Activated CD4-positive, alpha-beta memory T cell treated with anti-CD3 and anti-CD28 coated beads for 36 hours (primary cell): ENCODE measurements at regions not wholly inside any gene's neighbourhood (a gene's known extent, or its start where the extent isn't known, plus 50 kb on each side); places are given as distances from the start of the nearest gene placed in this dataset.
A peak's percentile ranks its signal among the peaks of the same experiment; 100 is the strongest.

Source experiments
- CTCF ChIA-PET: fragments of 350-600 bp; sonication (Branson Sonifier 250); formaldehyde crosslinking; loops from one replicate; lab custom pipeline; 2021; ENCODE audit warnings: antibody characterized with exemption, inconsistent platforms; lab: Charles Lee
- POLR2A ChIA-PET: fragments of 350-600 bp; sonication (Branson Sonifier 250); formaldehyde crosslinking; loops from one replicate; lab custom pipeline; 2021; ENCODE audit warnings: antibody characterized with exemption; lab: Charles Lee
- DNase-seq: peaks from one replicate; pipeline ENCODE4 v3.0.0-alpha.2; 2020
- H3K27ac Mint-ChIP-seq: one replicate; pipeline ENCODE4 v1.8.0; 2021; ENCODE audit warnings: mixed read lengths
- H3K27me3 Mint-ChIP-seq: one replicate; pipeline ENCODE4 v1.8.0; 2021; ENCODE audit warnings: mixed read lengths
- H3K36me3 Mint-ChIP-seq: one replicate; pipeline ENCODE4 v1.8.0; 2021; ENCODE audit warnings: mixed read lengths
- H3K4me1 Mint-ChIP-seq: one replicate; pipeline ENCODE4 v1.8.0; 2021; ENCODE audit warnings: low read depth, mixed read lengths
- H3K4me3 Mint-ChIP-seq: one replicate; pipeline ENCODE4 v1.8.0; 2021; ENCODE audit warnings: mild to moderate bottlenecking, mixed read lengths
- H3K9me3 Mint-ChIP-seq: one replicate; pipeline ENCODE4 v1.8.0; 2021; ENCODE audit warnings: mixed read lengths
- intact Hi-C: fragments of 100-400 bp; cut with micrococcal nuclease; formaldehyde crosslinking; loops from one replicate; pipeline ENCODE4 v1.15.1; 2023

DNA sequence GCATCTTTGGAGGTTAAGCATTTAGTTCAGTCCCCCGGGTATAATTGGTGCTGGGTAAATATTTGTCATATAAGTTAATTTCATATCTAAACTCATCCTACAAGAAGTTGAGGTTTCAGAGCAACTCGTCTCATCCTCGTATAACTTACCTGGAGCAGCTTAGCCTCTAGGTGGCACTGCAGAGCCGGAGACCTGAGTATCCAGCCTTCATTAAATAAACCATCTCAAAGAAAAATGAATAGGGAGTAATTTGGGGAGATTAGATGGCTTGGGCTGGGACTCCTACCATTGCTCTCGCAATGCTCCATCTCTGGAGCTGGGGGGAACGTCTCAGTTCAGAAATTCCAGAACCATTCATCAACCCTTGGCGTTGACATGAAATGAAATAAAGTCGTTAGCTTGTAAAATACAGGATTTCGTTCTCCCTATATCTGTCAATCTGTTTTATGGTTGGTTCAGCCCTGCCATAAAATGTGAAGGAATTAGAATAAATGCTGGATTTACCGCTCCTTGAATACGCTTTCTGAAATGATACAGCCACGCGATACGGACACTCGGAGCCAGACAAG lies 122.9 kb upstream of the TMEM132D start:
- Mint-ChIP-seq H3K4me1 (no peaks in the 10 kb centered on the region), H3K9me3 (no peaks in the 10 kb centered on the region), H3K4me3 (no peak overlapping the region), H3K27ac (no peak overlapping the region), H3K27me3 (peaks cover 4% of the 10 kb centered on the region), H3K36me3 (no peaks in the 10 kb centered on the region)
- intact Hi-C loops: no loop called here
- DNase-seq: peak; percentile 42
- CTCF ChIA-PET: interaction anchor here (0.8 to 3.2 kb wide), 9 partner anchors 8 to 784 kb away, joined by 3 to 11 read pairs (median 3); no protein-coding TSS in a partner anchor
- POLR2A ChIA-PET: no interaction called here

DNA sequence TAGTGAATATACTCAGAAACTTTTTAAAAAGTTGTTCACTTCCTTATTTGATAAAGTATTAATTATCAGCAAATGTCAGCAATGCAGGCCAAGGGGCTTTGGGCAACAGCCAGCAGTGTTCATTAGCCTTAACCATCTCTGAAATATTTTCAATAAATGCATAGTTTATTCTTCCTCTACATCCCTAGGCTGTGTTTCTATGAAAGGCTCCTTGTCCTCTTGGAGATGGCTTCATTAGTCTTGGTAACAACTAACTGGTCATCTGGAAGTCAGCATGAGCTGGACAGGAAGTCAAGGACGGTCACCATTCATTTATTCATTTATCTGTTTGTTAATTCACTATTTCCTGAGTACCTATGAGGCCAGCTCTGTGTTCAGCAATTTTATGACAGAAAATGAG lies 124.0 kb upstream of the TMEM132D start:
- ChIA-PET CTCF (interaction anchor here (1.2 to 3.2 kb wide), 3 partner anchors 9 to 14 kb away, joined by 4 to 11 read pairs (median 9); no protein-coding TSS in a partner anchor), POLR2A (no interaction called here)
- Mint-ChIP-seq H3K9me3 (no peaks in the 10 kb centered on the region), H3K36me3 (no peaks in the 10 kb centered on the region), H3K4me3 (no peak overlapping the region), H3K27ac (no peak overlapping the region), H3K27me3 (peaks cover 8% of the 10 kb centered on the region), H3K4me1 (no peaks in the 10 kb centered on the region)
- intact Hi-C loops: no loop called here
- no peak for DNase-seq

DNA sequence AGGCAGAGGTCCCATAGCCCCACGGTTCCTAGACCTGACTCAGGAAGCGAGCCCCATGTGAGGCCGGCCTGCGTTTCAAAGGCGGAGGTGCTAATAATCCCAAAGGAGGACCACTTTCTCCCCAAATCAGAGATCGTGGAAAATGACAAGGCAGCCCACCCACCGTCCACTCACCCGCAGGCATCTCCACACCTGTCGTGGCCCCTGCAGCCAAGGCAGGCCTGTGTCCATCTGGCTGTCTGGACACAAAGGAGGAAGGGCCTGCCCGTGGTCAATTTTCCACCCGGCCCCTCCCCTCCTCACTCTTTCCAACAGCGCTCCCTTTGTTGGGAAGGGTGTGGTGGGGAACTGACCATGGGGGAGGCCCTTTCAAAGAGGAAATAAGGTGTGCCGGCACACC lies 125.3 kb upstream of the TMEM132D start:
- Mint-ChIP-seq H3K4me1 (no peaks in the 10 kb centered on the region), H3K9me3 (no peaks in the 10 kb centered on the region), H3K4me3 (no peak overlapping the region), H3K27ac (no peak overlapping the region), H3K36me3 (no peaks in the 10 kb centered on the region), H3K27me3 (peaks cover 10% of the 10 kb centered on the region)
- intact Hi-C loops: no loop called here
- ChIA-PET POLR2A (no interaction called here), CTCF (no interaction called here)
- no peak for DNase-seq

DNA sequence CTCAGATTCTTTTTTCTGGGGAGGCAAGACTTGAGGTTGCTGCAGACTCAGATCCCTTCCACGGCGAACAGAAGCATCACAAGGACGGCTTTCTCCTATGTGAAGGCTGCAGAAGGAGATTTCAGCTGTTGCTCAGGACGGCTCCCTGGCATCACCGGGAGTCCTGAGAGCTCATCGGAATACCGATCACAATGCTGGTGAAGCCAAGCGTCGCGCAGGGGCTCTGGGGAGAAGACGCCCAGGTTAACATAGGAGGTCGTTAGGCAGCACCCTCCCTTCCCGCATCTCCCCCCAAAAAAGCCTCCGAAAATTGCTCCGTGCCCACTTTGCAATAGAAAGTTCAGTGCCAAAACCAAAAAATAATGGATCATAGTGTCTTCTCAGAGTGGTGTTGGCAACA lies 127.2 kb upstream of the TMEM132D start:
- Mint-ChIP-seq H3K9me3 (no peaks in the 10 kb centered on the region), H3K27me3 (peaks cover 12% of the 10 kb centered on the region), H3K36me3 (no peaks in the 10 kb centered on the region), H3K4me3 (no peak overlapping the region), H3K4me1 (no peaks in the 10 kb centered on the region), H3K27ac (no peak overlapping the region)
- intact Hi-C loops: no loop called here
- DNase-seq: no peak
- ChIA-PET CTCF (interaction anchor here (0.6 to 2.1 kb wide), 4 partner anchors 10 to 305 kb away, joined by 3 to 7 read pairs (median 4); no protein-coding TSS in a partner anchor), POLR2A (no interaction called here)

DNA sequence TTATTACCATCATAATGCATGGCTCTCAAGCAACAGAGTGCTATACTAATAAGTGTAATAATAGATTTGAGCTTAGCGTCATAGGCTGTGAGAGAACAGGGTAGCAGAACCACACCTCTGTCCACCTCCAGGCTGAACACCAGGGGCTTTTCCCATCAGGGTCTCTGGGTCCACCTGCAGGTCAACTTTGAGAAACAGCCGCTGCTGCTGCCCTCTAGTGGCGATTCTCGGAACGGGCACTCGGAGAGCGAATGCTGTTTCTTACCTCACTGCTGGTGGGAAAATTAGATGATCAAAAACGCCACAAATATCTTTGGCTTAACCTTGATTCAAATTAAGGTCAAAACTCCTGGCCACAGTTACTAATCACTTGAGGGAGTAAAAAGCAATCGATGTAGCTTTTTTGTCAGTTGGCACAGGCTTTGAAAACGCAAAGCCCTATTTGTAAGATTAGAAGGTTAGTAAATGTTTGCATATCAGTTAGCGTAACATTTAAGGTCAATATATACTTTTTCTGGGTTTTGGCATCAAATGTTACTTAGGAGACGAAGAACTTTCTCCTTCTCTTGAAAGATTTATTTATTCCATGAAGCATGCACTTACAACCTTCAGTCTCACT lies 127.9 kb upstream of the TMEM132D start:
- ChIA-PET CTCF (interaction anchor here (0.6 to 2.5 kb wide), 7 partner anchors 8 to 284 kb away, joined by 3 to 7 read pairs (median 4); no protein-coding TSS in a partner anchor), POLR2A (no interaction called here)
- no peak overlapping the region for H3K27ac Mint-ChIP-seq
- no peaks in the 10 kb centered on the region for H3K9me3 Mint-ChIP-seq
- peaks cover 12% of the 10 kb centered on the region for H3K27me3 Mint-ChIP-seq
- H3K4me3 Mint-ChIP-seq: no peak overlapping the region
- H3K4me1 Mint-ChIP-seq: no peaks in the 10 kb centered on the region
- intact Hi-C loops: no loop called here
- no peaks in the 10 kb centered on the region for H3K36me3 Mint-ChIP-seq
- peak; percentile 76 for DNase-seq

DNA sequence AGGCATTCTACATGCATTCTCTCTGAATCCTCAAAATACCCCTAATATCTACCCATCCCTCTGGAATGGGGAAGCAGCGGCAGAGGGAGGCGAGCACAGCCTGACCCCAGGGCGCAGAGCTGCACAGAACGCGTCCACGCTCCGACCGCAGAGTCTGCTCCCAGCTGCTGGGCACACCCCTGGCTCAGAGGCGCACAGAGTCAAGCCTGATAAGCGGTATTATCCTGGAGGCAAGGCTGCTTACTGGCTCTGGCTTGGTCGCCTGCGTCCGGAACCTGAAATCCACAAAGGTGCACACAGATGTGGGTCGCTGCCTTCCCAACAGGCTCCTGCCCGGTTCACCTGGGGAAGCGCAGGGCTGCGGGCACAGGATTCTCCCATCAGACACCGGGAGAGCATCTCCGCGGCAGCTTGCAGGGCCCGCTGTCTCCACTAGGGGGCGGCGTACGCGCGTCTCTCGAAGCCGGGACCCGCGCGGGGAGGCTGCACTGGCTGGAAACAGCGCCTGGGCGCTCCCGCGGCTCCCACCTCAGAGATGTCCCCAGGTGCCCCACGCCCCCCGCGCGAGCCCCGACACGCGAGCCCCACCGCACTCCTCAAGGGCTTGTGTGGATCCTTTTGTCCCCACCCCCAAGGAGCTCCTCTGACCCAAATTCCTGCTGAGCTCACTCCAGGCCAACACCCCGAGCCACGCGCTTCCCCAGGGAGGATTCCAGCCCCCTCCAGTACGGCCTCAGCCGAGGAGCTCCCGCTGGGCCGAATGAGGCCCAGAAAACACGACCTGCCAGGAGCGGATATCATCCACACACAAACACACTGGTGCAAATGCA lies 120.1 kb upstream of the FZD10 start:
- no peak overlapping the region for H3K4me3 Mint-ChIP-seq
- no peak overlapping the region for H3K27ac Mint-ChIP-seq
- CTCF ChIA-PET: interaction anchor here (0.6 to 1.4 kb wide), 9 partner anchors 9 to 706 kb away, joined by 3 to 7 read pairs (median 3); no protein-coding TSS in a partner anchor
- POLR2A ChIA-PET: no interaction called here
- peaks cover 7% of the 10 kb centered on the region for H3K9me3 Mint-ChIP-seq
- H3K36me3 Mint-ChIP-seq: no peaks in the 10 kb centered on the region
- peaks cover 46% of the 10 kb centered on the region for H3K27me3 Mint-ChIP-seq
- no peaks in the 10 kb centered on the region for H3K4me1 Mint-ChIP-seq
- DNase-seq: peak; percentile 66
- intact Hi-C loops: no loop called here

DNA sequence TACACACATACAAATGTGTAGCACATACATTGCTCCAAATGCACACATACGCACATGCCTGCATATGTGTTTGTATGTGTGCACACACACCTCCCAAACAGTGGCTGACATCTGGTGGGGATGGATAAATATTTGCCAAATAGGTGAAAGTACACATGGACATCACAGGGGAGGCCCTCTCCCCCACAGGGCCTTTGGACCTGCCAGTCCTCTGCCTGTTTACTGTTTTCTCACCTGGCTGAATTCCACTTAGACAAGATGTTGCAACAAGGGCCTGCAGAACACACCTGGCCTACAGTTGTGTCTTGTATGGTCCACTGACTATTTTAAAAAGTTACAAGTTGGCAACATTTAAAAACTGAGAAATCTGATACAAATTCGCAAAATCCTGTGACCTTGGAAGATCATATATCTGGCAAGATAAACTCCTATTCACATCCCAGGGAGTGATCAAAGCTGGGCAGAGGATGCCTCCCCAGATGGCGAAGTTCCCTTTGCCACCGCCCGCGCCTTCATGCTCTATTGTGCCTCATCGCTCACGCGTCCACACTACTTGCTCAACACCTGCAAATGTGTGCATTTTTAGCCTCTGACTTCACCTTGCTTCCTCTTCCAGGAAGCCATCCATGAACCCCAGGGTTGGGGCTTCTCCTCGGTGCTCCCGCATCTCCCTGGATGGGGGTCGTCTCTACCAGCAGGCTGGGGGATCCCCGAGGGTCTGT lies 118.4 kb upstream of the FZD10 start:
- Mint-ChIP-seq H3K36me3 (no peaks in the 10 kb centered on the region), H3K4me1 (no peaks in the 10 kb centered on the region), H3K27ac (no peak overlapping the region), H3K9me3 (peaks cover 7% of the 10 kb centered on the region), H3K4me3 (no peak overlapping the region), H3K27me3 (peaks cover 44% of the 10 kb centered on the region)
- POLR2A ChIA-PET: no interaction called here
- DNase-seq: no peak
- CTCF ChIA-PET: no interaction called here
- intact Hi-C loops: no loop called here

DNA sequence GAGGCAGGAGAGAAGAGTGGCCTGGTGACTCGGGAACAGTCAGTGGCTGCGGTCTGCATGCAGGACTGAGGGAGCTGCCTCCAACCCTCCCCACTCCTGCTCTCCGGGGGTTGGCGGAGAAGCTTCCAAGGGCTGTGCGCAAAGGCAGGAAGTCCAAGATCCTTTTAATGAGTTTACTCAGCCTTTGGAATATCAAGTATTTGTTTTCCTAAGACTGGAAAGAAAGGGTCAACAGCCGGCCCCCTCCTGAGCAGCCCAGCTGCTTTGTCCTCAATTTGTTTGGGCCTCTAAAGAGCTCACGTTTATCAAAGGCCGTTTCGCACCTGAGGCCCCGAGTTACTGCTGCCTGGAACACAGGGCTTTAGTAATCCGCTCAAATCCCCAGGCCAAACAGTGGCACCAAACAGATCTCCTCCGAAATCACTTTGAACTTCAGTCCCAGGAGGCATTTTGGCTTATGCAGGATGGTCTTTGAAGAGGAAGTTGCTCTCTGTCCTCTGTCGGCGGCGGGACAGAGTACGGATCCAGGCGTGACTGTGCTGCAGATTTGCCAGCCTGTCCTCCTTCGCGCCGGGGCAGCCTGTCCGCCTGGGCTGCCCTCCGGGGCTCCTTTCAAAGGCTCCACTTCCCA lies 117.2 kb upstream of the FZD10 start:
- no peak for DNase-seq
- intact Hi-C loops: no loop called here
- Mint-ChIP-seq H3K27ac (no peak overlapping the region), H3K4me3 (no peak overlapping the region), H3K36me3 (no peaks in the 10 kb centered on the region), H3K27me3 (peaks cover 32% of the 10 kb centered on the region), H3K4me1 (no peaks in the 10 kb centered on the region), H3K9me3 (peaks cover 7% of the 10 kb centered on the region)
- POLR2A ChIA-PET: interaction anchor here (0.6 kb wide), 1 partner anchor 29 kb away, joined by 3 read pairs; no protein-coding TSS in a partner anchor
- CTCF ChIA-PET: interaction anchor here (1.2 kb wide), 1 partner anchor 694 kb away, joined by 3 read pairs; no protein-coding TSS in a partner anchor

DNA sequence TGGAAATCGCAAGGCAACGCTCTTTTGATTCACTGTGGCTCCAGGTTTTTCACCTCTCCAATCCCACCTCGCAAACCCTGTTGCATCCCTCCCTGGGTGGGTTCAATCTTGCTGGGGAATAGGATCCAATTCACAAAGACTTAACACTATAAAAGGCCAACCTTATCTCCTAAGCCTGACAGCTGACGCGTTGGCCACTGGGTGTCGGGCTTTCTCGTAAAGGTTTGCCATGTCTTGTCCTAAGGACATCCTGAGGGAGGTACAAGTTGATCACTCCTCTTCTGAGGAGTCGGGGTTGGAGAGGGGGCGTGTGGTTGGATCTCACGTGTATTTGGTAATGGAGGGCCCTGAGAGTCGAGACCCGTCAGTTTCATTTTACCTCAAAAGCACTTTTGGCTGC lies 112.6 kb upstream of the FZD10 start:
- intact Hi-C loops: no loop called here
- CTCF ChIA-PET: interaction anchor here (0.6 to 1.7 kb wide), 3 partner anchors 16 to 698 kb away, joined by 3 to 4 read pairs (median 4); no protein-coding TSS in a partner anchor
- Mint-ChIP-seq H3K27me3 (peaks cover 17% of the 10 kb centered on the region), H3K27ac (no peak overlapping the region), H3K4me3 (no peak overlapping the region), H3K4me1 (no peaks in the 10 kb centered on the region), H3K9me3 (peaks cover 2% of the 10 kb centered on the region), H3K36me3 (no peaks in the 10 kb centered on the region)
- POLR2A ChIA-PET: no interaction called here
- DNase-seq: no peak

DNA sequence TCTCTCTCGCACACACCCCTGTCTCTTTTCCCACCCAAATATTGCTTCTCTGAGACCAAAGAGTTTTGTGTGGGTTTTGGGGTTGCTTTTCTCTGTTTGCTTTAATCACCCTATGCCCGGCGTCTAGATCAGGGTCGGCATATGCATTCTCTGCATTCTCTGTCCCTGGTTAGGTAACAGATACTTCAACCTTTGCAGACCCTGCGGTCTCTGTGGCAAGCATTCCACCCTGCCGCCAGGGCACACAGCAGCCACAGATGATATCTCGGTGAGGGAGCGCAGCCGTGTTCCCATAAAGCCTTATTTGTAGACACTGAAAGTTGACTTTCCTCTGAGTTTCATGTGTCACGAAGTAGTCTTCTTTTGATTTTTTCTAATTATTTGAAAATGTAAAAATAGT lies 110.4 kb upstream of the FZD10 start:
- H3K9me3 Mint-ChIP-seq: peaks cover 11% of the 10 kb centered on the region
- no peaks in the 10 kb centered on the region for H3K4me1 Mint-ChIP-seq
- no peak overlapping the region for H3K4me3 Mint-ChIP-seq
- CTCF ChIA-PET: no interaction called here
- H3K27ac Mint-ChIP-seq: no peak overlapping the region
- intact Hi-C loops: no loop called here
- no peak for DNase-seq
- POLR2A ChIA-PET: no interaction called here
- H3K27me3 Mint-ChIP-seq: peaks cover 9% of the 10 kb centered on the region
- H3K36me3 Mint-ChIP-seq: no peaks in the 10 kb centered on the region

DNA sequence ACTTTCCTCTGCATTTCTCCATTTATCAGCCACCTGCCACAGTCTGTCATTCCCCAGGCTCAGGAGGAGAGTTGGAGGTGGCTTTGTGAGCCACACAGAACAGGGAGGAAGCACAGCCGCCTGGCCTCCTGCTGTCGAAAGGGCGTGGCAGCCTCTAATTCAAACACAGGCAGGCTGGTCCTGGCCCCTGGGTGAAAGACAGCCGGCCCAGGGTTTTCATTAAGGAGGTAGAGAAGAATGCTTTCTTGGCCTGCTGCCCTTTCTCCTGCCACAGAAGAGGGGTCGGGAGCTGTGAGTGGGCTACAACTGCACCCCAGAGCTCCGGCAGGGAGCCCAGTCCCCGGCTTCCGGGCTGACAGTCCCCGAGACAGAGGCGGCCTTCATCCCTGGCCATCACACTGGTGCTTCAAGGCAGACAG lies 108.6 kb upstream of the FZD10 start:
- H3K36me3 Mint-ChIP-seq: no peaks in the 10 kb centered on the region
- CTCF ChIA-PET: interaction anchor here (0.7 kb wide), 1 partner anchor 58 kb away, joined by 4 read pairs; no protein-coding TSS in a partner anchor
- POLR2A ChIA-PET: no interaction called here
- H3K9me3 Mint-ChIP-seq: peaks cover 11% of the 10 kb centered on the region
- H3K4me1 Mint-ChIP-seq: no peaks in the 10 kb centered on the region
- H3K27me3 Mint-ChIP-seq: peaks cover 5% of the 10 kb centered on the region
- intact Hi-C loops: no loop called here
- H3K27ac Mint-ChIP-seq: no peak overlapping the region
- no peak for DNase-seq
- no peak overlapping the region for H3K4me3 Mint-ChIP-seq
